GM19452 (cell line): ENCODE measurements at regions not wholly inside any gene's neighbourhood (a gene's known extent, or its start where the extent isn't known, plus 50 kb on each side); places are given as distances from the start of the nearest gene placed in this dataset.

Experiments used
- ATAC-seq: cut with Tn5 transposase; IDR thresholded peaks from one replicate; pipeline ENCODE4 v1.9.1; 2021; ENCODE audit not compliant: unreplicated experiment

- ATAC-seq: no peak
Measured at GRCh38 chr2:215517391-215517790, 81.5 kb upstream of the FN1 start.

DNA sequence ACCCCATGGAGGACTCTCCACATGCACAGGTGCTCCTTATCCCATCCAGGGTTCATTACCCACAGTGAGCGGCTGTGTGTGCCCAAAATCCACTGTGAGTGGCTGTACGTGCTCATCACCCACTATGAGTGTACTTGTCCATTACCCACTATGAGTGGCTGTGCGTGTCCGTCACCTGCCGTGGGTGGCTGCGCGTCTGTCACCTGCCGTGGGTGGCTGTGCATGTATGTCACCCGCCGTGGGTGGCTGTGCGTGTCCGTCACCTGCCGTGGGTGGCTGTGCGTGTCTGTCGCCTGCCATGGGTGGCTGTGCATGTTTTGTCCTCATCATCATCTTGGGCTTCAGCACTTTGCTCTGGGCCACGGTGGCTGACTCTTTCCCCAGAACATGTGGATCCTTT lies 78.6 kb upstream of the FN1 start:
- ATAC-seq: no peak

DNA sequence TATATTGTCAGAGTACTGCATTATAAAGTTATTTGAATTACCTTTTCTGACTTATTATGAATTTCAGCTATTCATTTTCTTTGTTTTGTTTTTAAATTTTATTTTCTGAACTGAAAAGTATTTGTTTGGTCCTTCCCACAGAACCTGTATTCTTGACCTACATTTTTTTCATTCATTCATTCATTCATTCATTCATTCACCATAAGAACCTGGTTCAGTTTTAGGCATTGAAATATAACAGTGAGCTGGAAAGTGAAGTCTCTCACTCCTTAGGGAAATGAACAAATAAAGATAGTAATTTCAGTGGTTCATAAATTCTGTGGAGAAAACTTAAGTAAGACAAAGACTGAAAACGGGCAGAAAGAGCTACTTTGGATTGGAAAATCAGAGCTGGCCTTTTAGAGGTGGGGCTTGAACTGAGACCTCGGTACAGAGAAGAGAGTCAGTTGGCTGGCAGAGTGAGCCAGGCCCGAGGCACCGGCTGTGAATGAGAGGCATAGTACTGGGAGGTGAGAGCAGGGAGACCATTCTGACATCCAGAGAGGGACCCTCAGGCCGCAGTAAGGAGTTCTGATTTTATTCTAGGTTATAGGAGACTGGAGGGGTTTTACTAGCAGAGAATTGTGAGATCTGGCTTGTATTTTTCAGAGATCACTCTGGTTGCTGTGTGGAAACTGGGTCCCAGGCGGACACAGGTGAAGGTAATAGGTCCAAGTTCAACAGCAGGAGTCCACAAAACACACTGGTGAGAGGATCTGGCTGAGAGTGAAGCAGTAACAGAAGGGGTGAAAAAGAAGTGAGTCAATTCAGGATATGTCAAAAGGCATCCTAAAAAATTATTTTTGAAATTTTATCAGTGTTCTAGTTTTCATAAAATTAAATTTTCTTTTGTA lies 75.8 kb upstream of the FN1 start:
- ATAC-seq: no peak

- ATAC-seq: no peak
Measured at GRCh38 chr2:215507836-215508235, 72.0 kb upstream of the FN1 start.

DNA sequence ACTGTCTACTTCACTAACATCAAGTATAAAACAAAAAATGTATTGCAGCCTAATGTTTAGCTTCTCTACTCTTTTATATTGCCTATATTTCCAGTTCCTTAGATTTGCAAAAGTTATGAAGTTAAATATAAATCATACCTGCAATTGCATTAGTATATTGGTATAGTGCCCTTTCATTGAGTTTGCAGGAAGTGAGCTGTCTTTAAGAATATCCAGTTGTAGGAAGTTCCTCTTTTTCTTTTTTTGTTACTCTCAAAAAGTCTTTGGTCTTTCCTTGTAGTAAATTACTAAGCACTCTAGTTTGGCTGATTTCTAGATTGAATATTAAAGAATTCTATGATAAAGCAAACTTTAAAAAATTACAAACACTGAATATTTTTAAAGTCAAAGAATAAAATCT lies 71.3 kb upstream of the FN1 start:
- no peak for ATAC-seq

- no peak for ATAC-seq
Measured at GRCh38 chr2:215506604-215506990, 70.7 kb upstream of the FN1 start.

DNA sequence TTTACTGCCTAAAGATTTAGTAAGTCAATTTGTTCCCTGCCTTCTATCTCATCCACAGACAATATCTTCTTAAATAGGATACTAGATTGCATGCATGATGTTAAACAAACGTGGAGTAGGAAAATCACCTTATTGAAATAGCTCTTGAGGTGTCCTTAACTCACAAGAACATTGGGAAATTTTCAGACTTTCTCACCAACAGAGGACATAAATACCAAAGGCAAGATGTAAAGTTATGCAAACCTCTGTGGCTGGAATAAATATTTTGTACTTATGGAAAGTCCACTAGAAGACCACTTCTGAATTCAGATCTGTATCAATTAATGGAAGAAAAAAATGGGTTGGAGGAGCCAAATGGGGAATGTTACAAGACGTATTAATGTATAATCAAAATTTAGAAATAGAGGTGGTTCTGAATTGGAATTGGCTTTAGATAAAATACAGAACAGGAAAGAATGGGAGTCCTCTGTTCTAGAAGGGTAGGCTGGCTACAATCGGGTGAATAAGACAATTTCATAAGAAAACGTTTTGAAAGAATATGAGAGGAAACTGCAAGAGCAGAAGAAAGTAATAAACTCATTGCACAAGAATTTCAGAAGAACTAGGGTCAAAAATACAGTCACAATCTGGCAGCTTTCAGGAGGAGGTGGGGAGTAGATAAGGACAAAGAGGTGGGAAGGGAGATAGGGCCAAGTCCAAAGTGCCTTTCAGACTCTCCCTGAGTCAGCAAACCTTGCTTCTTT lies 69.3 kb upstream of the FN1 start:
- ATAC-seq: no peak

DNA sequence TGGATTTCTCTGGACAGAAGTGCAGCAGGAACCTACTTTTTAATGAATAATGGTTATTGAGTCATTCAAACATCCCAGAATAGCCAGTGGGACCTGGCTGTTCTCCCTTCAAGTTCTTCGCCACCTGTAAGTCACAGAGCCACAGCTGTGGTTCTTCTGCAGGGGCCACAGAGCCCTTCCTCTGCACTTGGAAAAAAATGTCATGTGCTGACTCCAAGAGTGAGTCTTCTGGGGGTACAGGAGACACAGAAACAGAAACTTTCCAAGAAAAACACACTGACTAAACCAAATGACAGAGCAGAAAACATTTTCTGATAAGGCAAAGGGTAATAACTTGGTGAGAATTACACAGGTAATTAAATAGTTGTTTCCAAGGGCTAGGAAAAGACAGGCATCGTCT lies 68.7 kb upstream of the FN1 start:
- ATAC-seq: no peak

DNA sequence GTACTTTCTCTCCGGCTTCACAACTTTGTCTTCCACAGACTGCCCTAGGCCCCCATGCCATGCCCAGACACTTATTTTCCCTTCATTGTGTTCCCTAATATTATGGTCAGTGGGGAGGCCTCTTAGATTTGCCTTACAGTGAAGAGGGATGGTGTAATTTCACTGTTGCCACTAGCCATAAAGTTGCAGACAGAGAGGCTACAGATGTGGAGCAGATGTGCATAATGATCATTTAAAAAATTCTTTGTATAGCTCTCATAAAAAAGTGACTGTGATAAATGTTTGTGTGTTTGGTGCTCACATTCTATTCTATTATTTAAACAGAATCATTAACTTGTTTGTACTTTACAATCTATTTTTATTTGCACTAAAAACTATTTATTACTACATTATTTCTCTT lies 67.5 kb upstream of the FN1 start:
- ATAC-seq: no peak

DNA sequence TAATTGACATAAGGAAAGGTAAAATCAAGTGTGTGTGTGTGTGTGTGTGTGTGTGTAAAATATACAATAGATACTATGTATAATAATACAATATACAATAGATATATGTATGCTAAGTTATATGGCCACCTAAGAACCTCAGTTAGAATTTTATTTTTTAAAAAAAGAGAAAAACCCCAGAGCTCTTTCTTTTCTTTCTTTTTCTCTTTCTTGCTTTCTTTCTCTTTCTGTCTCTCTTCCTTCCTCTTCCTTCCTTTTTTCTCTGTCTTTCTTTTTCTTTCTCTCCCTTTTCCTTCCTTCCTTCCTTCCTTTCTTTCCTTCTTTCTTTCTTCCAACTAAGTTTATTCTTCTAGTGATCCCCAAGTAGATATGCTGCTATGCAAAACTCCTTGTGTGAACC lies 64.6 kb upstream of the FN1 start:
- no peak for ATAC-seq

DNA sequence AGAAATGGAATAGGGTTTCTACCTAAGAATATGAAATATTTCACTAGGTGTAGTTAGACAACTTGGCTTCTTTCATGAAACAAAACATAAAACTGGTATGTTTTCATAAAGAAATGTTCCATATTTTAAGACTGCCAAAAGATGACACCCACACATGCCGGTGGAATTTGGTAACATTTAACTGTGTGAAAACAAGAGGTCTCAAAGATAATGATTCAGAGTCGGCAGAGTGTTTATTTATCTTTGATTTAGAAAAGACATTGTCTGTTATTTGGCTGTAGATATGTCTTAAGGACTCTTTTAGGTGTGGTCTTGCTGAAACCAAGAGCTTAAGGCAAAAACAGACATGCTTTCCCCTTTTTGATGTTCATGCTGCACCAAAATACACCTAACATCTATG lies 63.5 kb upstream of the FN1 start:
- ATAC-seq: no peak

GRCh38 chr2:215498431-215498830 lies 62.6 kb upstream of the FN1 start:
- no peak for ATAC-seq

DNA sequence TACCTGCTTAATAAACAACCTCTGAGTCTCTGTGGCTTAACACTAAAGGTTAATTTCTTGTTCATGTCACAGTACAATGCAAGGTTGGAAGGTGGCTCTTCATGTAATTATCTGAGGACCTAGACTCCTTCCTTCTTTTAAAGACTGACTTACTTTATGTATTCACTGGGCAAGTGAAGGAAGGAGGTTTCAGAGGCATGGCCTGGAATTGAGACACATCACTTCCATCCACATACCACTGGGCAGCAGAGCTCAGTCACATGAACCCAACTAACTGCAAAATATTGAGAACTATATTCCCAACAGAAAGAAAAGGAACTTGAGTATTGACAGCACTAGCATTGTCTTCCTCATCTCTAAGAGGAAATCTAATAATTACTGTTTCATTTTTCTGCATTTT lies 57.5 kb upstream of the FN1 start:
- ATAC-seq: no peak

DNA sequence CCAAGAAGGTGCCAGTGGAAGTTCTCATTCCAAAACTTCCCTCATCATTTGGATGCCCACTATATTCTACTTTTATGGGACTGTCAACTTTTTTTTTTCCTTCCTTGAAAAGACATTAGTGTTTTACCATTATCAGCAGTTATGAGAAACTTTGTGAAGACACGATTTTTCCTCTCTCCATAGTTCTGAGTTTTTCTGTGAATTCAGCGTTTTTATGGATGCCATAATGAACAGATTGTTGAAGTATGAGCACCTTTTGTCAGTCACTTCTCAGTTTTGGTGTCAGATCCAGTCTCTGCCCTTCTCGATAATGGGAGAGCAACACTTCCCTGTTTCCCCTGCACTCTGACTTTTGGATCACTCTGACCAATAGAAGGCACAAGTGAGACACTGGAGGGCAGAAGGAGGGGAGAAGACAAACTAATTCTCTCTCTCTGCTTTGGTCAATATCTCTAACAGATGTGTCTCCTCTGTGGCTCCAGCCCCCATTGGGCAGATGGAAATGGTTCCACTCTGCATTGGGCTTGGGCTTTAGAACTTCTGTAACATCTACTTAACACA lies 53.5 kb upstream of the FN1 start:
- no peak for ATAC-seq

DNA sequence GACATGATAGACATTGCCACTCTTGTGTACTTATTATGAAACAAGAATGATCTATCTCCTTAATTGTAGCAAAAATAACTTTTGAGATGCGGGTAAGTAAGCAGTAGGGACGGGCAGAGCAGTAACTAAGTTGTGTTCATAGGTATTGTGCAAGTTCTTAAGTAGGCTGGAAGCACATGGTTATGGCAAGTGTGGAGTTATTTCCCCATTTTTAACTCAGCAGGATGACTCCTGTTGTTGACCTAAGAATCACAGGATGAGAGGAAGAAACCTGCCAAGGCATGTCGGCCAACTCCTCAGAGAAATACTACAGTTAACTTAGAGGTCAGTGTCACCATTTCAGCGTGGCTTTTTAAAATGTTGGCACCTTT lies 51.1 kb upstream of the FN1 start:
- ATAC-seq: no peak

DNA sequence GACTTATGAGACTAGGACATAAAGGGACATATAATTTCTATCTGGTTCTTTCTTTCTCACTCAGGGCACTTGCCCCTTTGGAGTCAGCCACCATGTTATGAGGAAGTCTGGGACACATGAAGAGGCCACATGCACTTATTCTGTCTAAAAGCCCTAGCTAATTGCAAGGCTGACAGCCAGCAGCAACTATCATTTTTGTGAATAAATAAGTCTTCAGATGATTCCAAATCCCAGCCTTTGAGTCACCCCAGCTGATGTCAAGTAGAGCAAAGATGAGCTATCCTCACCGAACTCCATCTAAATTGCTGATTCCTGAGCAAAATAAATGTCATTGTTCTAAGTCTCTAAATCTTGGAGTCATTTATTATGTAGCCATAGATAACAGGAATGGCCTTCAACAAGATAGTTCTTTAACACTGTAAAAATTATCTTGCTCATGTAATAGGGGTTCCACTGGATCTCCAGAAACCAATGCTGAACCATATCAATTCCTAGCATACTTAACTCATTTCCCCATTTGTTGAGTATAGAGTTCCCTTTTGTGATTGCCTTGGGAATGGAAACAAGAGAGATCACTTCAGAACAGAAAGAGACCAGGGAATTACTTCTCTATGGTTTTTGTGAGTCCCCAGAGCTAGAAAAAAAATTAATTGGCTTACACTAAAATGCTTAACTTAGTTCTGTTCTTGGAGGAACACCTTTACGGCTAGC lies 50.6 kb upstream of the FN1 start:
- no peak for ATAC-seq
